ENCODE measurements at regions not wholly inside any gene's neighbourhood (a gene's known extent, or its start where the extent isn't known, plus 50 kb on each side); places are given as distances from the start of the nearest gene placed in this dataset.

DNA sequence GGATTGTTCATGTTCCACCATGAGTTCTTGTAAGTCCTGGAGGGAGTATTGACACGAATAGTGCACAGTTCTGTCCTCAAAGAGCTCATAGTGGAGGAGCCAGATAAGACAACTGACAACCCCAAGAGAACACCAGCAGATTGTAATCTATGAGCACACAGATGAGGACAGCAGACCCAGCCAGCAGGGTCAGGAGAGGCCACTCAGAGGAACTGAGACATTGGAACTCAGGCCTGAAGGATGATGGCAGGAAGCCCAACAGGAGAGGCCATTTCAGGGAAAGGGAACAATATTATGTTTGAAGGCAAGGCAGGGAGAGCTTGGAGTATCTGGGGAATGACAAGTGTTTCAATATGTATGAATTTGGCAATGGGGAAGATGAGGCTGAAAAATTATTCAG, 63.7 kb upstream of the IPO5 start:
- TF ChIP-seq, protein P1, sequence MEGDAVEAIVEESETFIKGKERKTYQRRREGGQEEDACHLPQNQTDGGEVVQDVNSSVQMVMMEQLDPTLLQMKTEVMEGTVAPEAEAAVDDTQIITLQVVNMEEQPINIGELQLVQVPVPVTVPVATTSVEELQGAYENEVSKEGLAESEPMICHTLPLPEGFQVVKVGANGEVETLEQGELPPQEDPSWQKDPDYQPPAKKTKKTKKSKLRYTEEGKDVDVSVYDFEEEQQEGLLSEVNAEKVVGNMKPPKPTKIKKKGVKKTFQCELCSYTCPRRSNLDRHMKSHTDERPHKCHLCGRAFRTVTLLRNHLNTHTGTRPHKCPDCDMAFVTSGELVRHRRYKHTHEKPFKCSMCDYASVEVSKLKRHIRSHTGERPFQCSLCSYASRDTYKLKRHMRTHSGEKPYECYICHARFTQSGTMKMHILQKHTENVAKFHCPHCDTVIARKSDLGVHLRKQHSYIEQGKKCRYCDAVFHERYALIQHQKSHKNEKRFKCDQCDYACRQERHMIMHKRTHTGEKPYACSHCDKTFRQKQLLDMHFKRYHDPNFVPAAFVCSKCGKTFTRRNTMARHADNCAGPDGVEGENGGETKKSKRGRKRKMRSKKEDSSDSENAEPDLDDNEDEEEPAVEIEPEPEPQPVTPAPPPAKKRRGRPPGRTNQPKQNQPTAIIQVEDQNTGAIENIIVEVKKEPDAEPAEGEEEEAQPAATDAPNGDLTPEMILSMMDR (IDR thresholded peaks at IDR 0.05): no peak
- no peak for TF ChIP-seq EZH2 (IDR thresholded peaks at IDR 0.05; ENCODE audit: borderline replicate concordance, insufficient read depth, low read depth, low read length, poor library complexity, severe bottlenecking)

All from B cell (primary cell).